ENCODE measurements at regions not wholly inside any gene's neighbourhood (a gene's known extent, or its start where the extent isn't known, plus 50 kb on each side); places are given as distances from the start of the nearest gene placed in this dataset.
"Not testable (repeated sequence)": the region's sequence is repeated elsewhere in the genome, so short reads cannot be mapped to it uniquely, and the experiment has no call there.

DNA sequence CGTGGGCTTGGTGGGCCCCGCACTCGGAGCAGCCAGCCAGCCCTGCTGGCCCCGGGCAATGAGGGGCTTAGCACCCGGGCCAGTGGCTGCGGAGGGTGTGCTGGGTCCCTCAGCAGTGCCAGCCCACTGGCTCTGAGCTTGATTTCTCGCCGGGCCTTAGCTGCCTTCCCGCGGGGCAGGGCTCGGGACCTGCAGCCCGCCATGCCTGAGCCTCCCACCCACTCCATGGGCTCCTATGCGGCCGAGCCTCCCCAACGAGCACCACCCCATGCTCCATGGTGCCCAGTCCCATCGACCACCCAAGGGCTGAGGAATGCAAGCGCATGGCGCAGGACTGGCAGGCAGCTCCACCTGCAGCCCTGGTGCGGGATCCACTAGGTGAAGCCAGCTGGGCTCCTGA lies 686.9 kb downstream of the JRKL start:
- TF ChIP-seq, protein P1, sequence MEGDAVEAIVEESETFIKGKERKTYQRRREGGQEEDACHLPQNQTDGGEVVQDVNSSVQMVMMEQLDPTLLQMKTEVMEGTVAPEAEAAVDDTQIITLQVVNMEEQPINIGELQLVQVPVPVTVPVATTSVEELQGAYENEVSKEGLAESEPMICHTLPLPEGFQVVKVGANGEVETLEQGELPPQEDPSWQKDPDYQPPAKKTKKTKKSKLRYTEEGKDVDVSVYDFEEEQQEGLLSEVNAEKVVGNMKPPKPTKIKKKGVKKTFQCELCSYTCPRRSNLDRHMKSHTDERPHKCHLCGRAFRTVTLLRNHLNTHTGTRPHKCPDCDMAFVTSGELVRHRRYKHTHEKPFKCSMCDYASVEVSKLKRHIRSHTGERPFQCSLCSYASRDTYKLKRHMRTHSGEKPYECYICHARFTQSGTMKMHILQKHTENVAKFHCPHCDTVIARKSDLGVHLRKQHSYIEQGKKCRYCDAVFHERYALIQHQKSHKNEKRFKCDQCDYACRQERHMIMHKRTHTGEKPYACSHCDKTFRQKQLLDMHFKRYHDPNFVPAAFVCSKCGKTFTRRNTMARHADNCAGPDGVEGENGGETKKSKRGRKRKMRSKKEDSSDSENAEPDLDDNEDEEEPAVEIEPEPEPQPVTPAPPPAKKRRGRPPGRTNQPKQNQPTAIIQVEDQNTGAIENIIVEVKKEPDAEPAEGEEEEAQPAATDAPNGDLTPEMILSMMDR (IDR thresholded peaks at IDR 0.05; ENCODE audit: low read depth, low read length): not testable (repeated sequence)
- not testable (repeated sequence) for TF ChIP-seq POLR2A (IDR thresholded peaks at IDR 0.05; ENCODE audit: extremely low read depth, insufficient read length)

All from NB4 (cell line).